ENCODE measurements at regions not wholly inside any gene's neighbourhood (a gene's known extent, or its start where the extent isn't known, plus 50 kb on each side); places are given as distances from the start of the nearest gene placed in this dataset.

DNA sequence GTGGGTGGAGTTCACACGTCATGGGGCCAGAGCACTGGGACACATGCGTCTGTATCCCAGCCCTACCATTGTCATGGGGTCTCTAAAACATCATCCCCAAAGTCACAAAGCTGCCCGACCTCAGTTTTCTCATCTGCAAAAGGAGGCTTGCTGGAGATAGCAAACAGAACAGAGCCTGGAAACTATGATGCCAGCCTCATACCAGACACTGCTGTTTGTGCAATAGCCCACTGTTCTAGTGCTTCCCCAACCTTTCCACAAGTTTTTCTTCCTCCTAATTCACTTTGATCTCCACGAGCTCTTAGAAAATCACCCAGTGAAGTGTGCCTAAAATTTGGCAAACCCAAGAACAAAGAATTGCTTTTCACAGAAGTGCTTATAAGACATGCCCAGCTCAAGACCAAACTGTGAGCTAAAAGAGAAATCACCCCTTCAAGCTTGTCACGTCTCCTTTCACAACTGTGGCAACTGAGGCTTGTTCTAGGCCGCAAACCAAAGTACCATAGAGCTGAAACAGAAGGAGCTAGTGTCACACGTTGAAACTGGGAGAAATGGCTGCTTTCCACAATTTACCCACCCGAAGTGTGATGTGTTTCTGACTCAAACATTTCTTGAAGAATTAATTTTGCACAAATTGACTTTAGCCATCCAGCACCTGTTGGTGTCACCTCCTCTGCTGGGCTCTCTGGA is 162.7 kb upstream of the ID2 start:
- no peak for DNase-seq (ENCODE audit: low spot score)

DNA sequence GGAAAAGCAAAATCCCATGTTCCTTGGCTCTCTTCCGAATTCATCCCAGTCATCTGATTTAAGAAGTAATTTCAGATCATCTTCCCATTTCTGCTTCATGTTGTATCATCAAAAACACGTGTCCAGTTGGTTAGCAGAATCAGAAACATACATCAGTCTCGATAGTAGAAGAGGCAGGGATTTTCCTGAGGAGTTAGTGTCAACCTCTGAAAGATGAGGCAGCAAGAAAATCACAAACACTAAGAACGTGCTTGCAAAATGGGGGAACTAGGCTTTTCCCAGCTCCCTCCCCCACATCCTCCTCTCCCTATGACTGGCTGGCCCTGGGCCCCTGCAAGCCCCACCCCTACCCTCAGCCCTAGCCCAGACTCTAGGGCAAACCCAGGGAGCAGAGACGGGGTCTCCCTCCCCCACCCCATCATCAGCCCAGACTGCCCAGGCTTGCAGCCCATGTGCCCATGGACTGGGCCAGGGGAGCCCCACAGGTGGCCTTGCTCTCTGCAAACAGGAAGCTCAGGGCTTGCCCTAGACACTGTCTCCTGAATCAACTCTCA is 161.0 kb upstream of the ID2 start:
- DNase-seq (ENCODE audit: low spot score), result no peak

DNA sequence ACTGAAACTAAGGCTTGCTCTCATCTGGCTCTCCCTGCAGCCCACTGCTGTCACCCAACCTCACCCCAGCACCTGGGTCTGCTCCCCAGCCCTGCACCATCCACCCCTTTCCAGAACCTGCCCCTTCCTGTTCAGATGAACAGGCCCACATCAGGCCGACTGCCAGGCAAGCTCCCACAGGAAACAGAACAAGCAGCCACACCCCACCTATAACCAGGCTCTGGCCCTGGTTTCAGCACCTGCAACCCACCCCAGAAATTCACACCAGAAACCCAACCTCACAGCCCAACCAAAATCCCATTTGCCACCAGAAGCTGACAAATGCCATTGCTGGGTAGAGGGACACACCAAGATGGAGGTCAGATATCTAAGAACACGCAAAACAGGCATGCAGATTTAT is 159.2 kb upstream of the ID2 start:
- DNase-seq (ENCODE audit: low spot score), result no peak

DNA sequence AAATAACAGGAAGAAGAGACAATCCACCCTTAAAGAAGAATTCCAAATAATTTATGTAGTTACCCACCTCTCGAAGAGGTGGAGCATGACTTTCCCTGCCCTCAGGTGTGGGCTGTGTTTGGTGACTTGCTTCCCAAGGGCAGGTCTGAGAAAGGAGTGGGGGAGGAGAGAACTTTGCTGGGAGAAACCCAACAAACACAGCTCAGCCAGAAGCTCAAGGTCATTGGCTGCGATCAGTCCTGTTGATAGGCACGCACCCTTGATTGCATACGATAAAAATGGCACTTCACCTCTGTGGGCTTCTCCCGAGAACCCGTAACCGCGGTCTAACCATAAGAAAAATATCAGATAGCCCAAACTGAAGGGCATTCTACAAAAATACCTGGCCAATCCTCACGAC is 157.5 kb upstream of the ID2 start:
- no peak for DNase-seq (ENCODE audit: low spot score)

DNA sequence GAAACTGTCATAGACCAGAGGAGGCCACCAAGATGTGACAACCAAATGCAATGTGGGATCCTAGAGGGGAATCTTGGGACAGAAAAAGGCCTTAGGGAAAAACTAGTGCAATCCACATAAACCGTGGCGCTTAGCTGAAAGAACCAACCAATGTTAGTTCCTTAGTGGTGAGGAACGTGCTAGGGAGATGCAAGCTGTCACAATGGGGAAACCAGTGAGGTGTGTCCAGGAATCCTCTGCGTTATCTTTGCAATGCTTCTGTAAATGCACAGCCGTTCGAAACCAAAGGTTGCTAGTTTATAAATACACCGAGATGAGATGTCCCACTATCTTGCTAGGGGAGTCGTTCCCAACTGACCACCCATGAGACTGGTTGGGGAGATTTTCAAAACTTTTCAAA is 157.0 kb upstream of the ID2 start:
- DNase-seq (ENCODE audit: low spot score), result no peak

DNA sequence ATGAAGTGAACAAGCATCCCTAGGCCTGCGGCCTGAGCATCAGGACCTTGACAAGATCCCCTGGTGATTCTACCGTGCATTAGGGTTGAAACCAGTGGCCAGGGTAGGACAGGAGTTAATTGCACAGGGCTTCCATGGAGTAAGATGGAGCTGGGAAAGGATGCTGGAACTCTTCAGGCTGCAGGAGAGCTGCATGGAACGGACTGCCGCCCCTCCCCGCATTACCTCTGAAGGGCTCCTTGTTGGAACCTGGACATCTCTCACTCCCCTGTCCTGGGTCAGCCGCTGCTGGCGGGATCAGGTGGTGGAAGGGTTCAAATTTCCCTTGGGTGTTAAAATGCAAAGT is 156.6 kb upstream of the ID2 start:
- DNase-seq (ENCODE audit: low spot score), result no peak

DNA sequence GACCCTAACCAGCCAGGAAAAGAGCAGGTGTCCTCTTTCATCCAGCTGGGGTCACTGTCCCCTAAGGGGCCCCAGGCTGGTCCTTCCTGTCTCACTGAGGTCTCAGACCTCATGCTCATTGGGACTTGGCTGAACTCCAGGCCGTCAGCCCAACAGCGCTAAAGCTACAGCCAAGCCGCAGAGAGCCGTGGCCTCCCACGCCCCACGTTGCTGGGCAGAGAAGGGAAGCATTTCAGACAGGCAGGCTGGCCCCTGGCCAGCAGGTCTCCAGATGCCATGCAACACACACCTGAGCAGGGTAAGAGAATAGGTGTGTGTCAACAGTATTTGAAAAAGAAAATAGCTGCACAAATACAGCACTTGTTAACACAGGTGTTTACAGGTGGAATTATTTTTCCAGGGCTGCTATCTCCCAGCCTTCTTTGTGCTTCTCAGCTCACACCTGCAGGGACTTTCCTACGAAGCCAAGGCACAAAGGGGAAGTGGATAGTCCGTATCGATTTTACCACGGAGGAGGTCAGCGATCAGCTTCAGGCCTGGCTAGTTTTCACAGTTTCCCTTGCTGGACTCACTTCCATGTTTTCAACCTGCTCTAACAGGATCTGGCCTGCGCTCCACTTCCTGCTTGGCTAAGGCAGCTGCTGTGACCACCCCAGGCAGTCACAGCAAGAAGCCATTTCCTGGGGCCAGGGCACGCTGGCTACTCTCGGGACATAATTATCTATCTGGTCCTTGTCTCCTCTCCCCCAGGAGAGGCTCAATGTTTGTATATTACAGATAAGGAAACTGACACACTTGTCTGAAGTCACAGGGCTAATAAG is 156.1 kb upstream of the ID2 start:
- no peak for DNase-seq (ENCODE audit: low spot score)

DNA sequence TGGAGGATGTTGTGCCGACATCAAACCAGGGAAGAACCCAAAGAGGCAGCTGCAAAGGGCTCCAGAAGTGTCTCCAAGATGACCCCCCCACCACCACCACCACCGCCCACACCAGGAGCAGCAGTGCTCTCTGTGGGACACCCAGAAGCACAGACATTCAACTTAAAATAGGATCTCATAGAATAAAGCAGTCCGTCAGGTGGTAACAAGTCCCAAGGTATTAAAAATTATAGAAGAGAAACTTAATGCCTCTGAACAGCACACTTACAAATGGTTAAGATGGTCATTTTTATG is 155.5 kb upstream of the ID2 start:
- DNase-seq (ENCODE audit: low spot score), result no peak

DNA sequence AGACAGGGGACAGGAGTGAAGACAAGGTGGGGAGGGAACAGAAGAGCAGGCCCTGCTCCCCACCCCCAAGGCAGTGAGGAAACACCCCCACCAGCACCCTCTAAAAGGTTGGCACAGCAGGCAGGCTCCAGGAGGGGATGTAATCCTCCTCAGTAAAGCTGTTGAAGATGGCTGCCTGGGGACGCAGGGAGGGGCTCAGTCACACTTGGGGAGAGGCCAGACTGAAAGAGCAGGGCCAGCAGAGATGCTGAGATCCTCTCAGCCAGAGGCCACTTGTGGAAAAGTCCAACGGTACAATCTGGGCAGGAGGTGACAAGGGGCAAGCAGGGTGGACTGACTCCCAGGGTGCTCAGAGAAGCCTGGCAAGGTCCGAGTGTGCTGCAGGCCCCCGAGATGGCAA is 154.8 kb upstream of the ID2 start:
- DNase-seq (ENCODE audit: low spot score), result no peak

DNA sequence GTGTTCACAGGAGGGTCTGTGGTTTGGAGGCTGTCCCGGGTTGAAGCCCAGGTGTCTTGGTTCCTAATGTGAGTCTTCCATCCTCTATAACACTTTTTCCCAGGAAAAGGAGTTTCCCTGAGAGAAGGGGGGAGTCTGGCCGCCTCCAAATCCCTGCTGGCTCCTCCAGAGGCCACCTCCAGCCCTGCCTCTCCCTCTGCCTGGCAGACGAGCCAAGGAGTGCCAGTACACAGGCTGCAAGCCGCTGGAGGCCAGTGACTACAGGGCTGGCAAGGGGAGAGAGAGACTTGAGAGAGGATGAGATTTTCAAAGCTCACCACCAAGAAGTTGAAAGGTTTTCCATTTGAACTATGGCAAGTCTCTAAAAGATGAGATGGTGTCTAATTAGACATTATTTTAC is 154.2 kb upstream of the ID2 start:
- no peak for DNase-seq (ENCODE audit: low spot score)

DNA sequence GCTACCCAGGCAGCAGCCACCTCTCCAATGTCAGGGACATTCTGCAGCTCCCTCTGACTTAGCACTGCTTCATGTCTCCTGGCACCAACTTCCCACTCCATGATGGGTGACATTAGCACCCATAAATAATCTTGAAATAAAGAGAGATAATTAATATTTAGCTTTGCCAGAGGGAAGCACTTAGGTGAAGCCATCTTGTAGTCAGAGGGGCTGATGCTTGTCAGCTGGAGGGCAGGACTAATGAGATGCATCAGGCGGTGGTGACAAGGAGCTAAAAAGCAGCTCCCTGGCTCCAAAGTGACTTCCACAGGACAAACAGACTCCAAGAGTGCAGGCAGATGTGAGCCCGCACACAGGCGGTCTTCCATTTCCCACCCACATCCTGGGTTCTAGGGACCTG is 153.0 kb upstream of the ID2 start:
- no peak for DNase-seq (ENCODE audit: low spot score)

DNA sequence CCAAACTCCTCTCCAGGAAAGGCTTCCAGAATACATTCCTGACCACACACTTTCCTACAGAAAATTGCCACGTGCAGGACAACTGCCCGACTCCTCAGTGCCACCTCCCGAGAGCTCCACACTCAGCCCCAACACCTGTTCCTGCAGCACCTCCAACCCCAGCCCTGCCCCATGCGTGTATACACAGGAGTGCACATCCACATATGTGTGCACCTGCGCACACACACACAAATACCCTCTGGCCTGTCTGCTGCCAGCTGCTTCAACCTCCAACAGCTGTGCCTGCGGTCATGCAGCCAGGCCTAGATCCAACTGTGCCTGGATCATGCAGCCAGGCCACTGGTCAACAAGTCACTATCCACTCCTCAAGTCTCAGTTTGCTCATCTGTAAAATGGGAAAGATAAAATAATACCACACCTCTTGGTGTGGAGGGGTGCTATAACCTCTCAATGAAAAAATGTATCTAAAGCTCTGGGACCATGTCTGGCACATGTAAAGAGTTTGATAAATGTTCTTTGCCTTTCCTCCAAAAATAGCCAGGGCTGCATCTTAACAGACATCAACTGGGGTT is 152.1 kb upstream of the ID2 start:
- no peak for DNase-seq (ENCODE audit: low spot score)

DNA sequence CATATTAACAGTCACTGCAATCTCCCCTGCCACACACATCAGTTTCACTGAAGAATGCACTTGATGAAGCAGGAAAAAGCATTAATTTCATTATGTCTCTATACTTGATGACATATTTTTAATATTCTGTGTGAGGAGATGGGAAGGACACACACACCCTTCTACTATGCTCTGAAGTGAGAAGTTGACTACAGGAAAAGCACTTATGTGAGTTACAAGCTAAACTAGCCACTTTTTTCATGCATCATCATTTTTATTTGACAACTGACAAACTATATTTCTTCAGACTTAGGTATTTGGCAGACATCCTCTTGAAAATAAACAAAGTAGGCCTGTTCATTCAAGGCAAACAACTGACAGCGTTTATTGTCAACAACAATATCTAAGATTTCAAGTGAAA is 150.4 kb upstream of the ID2 start:
- no peak for DNase-seq (ENCODE audit: low spot score)

DNA sequence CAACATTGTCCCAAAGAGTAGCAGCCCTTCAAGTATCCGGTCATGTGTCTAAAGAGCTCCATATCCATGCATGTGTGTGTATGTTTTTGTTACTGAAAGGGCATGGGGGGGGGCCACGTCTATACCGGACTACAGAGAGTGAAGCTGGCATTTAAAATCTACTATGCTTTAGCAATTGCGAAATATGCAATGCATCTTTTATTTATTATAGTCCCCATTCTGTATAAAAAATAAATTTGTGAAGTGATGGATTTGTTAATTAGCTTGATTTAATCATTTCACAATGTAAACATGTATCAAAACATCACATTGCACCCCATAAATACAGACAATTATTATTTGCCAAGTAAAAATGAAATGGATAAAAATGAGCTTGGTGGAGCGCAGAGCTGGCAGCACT is 149.4 kb upstream of the ID2 start:
- no peak for DNase-seq (ENCODE audit: low spot score)

DNA sequence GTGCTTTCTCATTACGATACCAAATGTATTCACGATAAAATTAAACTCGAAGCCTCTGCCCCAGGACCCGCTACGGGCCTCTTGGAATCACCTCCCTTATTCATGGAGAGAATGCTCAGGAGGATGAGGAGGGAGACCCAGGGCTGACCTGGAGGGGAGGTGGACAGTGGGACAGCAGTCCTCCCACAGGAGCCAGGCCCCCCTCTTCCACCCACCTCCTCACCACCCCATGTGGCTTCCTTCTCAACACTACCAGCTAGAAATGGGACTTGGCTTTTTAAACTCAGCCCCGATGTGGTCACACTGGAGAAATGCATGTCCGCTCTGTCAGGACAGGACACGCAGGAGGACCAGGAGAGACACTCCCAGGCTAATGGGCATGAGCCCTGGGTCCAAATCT is 147.9 kb upstream of the ID2 start:
- DNase-seq (ENCODE audit: low spot score), result no peak

DNA sequence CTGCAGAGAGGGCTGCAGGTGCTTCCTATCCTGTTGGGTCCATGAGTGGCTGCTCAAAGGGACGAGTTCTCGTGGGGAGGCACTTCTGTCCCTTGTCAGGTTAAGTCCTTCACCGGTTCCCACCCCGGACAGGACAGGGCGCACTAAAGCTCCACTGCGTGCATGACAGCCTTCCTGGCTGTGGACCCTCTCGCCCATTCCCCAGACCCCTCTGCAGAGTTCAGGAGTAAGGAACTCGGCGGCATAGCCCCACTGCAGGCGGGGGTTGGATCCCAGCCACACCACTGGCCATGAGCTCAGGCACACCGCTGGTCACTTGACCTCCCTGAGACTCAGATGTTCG is 147.5 kb upstream of the ID2 start:
- no peak for DNase-seq (ENCODE audit: low spot score)

DNA sequence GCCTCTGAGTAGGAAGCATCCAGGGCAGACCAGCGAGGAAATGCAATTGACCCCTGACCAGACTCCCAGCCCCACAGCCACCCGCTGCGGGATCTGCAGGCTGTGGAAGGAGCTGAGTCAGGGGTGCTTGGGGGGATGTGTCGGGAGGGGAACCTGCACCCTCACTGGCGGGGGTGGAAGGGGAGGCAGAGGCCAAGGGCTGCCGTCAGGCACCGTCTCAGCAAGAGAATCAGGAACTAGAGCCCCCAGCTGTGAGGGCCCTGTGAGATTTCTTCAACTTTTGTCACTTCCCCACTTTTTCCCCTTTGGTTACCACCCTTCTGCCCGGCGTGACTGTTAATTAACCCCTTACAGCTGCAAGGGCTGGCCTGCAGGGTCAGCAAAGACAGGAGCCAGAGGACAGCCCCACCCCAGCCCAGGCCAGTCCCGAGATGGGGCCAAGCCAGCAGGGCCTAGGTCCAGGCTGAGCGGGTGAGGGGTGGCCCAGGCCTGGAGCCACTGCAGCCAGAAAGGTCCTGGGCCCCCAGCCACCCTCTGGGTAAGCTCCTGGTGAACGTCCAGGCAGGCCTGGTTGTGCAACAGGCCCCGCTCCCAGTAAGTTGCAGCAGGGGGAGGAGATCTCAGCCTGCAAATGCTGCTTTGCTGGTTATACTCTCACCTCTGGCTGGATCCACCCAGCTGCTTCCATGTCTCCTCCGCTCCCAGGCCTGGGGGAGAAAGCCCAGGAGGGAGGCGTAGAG is 147.0 kb upstream of the ID2 start:
- no peak for DNase-seq (ENCODE audit: low spot score)

DNA sequence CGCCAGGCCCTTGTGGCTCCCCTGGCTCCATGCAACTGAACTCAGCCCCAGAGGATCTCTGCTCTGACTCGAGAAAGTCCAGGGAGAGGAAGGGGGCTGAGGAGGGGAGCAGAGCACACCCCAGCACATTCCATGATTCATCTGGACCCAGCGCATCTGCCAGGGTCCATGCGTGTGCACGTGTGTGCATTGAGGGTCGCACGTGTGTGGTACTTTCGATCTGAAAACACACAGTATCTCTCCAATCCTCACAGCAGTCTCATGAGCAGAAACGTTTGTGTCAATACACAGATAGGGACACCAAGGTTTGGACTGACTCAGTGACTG is 146.4 kb upstream of the ID2 start:
- no peak for DNase-seq (ENCODE audit: low spot score)

DNA sequence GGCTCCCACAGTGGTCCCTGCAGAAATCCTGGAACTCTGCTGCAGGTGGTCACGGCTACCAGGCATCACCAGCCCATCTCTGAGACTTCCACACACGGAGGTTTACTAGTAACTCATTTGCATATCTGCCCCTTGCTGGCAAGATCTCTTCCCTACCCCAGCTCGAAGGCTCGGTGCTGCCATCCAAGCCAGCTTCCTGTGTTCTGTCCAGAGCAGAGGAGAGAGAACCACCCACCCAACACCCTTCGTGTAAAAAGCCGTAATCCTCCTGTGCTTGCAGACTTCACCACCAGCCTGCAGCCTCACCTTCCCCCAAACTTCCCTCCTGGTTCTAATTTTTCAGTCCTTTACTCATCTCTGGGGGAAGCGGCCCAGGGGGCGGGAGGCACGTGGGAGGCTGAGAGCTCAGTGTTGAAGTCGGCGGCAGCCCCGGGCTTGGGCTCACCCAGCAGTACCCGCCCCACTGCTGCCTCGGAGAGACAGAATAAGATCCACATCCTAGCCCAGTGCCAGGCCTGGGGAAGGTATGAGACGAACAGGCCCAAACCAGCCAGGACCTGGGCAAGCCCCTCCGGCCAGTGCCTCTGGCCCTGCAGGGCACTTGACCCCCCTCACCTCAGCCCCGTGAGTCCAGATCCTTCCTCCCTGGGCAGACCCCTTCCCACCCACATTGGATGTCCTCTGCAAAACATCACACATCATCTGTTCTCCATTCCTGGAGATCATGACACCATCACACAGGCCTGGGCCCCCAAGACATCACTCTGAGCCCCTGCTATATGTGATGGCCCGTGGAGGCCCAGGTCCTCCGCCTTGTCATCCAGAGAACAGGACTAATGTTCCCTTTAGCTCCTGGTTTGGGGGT is 145.8 kb upstream of the ID2 start:
- no peak for DNase-seq (ENCODE audit: low spot score)

DNA sequence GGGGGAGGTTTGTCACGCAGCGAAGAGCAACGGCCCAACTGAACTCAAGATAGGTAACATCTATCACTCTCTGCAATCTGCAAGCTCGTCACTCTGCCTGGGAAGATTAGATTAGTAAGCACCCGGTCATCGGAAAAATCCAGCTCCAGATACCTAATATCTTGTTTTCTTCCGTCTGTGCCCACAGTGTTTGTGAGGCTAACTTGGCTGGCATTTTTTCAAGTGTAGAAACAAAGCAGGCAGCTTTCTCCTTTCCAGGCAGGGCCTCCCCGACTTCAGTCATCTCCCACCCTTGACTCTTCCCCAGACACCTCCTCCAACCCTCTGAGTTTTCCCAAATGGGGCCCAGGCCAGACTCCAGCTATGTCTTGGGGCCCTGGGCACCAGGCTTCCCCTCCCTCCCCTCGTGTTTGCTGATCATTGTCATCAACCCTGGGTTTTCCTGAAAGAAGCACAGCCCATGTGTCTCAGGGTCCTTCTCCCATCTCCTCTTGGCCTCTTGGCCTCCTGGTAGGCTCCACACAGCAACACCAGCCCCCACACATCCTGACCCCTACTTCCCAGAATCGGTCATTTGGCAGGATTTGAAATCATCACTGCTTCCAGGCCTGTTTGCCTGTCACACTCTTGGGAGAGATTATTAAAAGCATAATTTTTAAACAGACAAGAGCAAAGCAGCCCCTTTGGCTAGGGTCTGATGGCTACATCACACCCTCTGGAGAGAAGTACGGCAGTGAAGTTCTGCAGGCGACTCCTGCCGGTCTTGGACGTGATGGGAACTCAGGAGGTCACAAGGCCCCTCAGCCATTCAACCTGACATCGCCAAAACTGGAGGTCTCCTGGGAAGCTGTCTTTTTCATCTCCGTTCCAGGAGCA is 144.9 kb upstream of the ID2 start:
- DNase-seq (ENCODE audit: low spot score), result no peak

DNA sequence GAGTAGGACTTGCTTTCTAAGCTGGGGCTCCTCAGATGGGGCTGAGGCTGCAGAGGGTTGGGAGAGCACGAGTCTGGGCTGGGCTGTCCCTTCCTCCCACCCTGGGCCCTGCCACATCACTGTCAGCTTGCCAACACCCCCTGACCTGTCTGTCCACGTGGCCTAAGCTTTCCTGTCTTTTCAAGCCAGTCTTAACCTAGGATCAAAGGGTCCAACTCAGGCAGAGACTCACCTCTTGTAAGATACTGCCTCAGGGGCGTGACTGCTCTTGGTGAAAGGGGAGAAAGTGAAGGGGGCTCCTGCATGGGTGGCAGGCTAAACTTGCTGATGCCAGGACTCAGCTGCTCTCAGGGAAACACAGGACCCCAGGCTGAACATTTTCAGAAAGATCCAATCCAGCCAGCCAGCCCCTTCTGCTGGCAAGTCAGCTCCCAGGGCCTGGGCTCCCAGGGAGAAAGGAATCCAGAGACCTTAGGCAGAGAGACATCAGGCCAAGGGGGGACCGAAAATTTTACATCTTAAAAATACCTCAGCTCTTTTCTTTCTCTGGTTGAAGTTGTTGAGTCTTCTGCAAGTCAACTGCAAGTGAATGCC is 144.2 kb upstream of the ID2 start:
- no peak for DNase-seq (ENCODE audit: low spot score)

Measured in D341Med (cell line).